ENCODE measurements at regions not wholly inside any gene's neighbourhood (a gene's known extent, or its start where the extent isn't known, plus 50 kb on each side); places are given as distances from the start of the nearest gene placed in this dataset.
A peak's percentile ranks its signal among the peaks of the same experiment; 100 is the strongest.

DNA sequence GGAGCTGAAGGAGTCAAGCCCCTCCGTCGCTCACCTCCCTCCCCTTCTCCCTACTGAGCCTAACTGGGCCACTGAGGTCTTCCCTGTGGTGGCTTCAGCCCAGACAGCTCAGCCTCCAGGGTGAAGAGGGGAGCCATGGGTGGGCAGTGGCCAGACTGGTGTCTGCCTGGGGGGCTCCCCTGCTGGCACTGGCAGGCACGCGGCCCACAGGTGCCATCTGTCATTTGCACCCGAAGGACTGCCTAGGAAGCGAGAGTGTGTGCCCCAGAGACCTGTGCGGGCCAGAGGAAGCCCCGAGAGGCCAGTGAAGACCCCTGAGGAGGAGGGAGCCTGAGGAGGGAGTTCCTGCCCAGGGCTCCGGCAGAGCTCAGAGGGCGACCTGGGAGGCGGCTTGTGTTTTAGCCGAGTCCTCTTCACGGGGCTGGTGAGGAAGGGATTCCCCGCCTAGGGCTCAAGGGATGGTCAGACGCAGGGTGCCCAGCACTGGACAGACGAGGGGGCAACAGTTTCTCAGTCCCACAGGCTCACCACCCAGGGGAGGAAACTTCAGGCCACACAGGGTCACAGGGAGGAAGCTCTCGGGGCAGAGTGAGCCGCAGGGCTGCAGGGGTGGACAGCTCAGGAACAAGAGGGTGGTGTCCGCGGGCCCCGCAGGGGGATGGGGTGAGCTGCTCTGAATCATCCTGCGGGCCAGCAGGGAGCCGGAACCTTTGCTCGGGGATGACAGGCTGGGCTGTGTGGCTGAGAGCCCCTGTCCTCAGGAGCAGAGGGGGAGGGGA, 76.2 kb upstream of the PPP2R2D start:
- ATAC-seq = peak in 1 of 8 donors; percentile 47

DNA sequence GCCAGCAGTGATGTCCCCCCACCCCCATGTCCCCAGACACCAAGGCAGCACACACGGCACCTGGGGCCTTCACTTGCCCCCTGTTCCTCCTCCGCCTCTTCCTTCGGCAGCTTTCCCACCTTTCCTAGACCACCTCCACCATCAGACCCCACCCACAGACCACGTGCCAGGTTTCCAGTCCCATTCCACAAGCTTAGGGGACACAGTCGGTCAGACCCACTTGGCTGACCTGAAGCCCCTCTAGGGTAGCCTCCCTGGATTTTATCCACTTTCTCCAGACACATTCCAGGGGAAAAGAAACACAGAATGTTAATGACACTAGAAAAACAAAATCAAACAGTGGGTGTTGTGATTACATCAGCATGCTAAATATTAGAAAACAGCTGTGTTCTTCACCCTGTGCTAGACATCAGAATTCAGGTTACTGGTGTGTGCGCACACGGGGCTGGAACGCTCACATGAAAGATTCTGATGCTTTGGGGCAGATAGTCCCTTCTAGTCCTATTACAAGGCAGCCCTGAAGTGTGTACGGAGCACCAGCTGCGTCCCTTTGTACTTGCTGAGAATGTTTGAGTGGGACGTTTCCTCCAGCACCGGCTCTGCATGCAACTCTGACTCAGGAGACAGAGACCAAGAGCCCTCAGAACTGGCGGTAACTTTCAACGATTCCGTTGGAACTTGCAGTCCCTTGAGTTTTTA, 75.5 kb upstream of the PPP2R2D start:
- DNase-seq (no peak), ATAC-seq (no peak)
- no peak overlapping the region for H3K27ac ChIP-seq
- H3K36me3 ChIP-seq = no peaks in the 10 kb centered on the region
- intact Hi-C loops (cut with DNase I) = no loop called here
- TF ChIP-seq, protein P1, sequence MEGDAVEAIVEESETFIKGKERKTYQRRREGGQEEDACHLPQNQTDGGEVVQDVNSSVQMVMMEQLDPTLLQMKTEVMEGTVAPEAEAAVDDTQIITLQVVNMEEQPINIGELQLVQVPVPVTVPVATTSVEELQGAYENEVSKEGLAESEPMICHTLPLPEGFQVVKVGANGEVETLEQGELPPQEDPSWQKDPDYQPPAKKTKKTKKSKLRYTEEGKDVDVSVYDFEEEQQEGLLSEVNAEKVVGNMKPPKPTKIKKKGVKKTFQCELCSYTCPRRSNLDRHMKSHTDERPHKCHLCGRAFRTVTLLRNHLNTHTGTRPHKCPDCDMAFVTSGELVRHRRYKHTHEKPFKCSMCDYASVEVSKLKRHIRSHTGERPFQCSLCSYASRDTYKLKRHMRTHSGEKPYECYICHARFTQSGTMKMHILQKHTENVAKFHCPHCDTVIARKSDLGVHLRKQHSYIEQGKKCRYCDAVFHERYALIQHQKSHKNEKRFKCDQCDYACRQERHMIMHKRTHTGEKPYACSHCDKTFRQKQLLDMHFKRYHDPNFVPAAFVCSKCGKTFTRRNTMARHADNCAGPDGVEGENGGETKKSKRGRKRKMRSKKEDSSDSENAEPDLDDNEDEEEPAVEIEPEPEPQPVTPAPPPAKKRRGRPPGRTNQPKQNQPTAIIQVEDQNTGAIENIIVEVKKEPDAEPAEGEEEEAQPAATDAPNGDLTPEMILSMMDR (IDR thresholded peaks at IDR 0.05) = no peak
- WGBS, 2 donors = 40 to 41% methylated on average over 15 of the region's 15 CpGs
- H3K9me3 ChIP-seq = peaks cover 0 to 14% (median 0%) of the 10 kb centered on the region in 11 donors
- no peak overlapping the region for H3K4me3 ChIP-seq
- H3K4me1 ChIP-seq = no peaks in the 10 kb centered on the region
- peaks cover 0 to 52% (median 22%) of the 10 kb centered on the region in 7 donors for H3K27me3 ChIP-seq

More for the DNA sequence above, 76.2 kb upstream of the PPP2R2D start:
- H3K27ac ChIP-seq = no peak overlapping the region
- H3K4me1 ChIP-seq = no peaks in the 10 kb centered on the region
- TF ChIP-seq, protein P1 (IDR thresholded peaks at IDR 0.05) = no peak
- DNase-seq = no peak
- 36 to 40% methylated on average over 24 of the region's 24 CpGs for WGBS, 2 donors
- H3K9me3 ChIP-seq = peaks cover 0 to 14% (median 0%) of the 10 kb centered on the region in 11 donors
- intact Hi-C loops (cut with DNase I) = loop anchor here in 1 of 10 donors (5.0 kb wide), 1 partner anchor 968 kb away; no protein-coding TSS in a partner anchor
- H3K27me3 ChIP-seq = peaks cover 0 to 52% (median 23%) of the 10 kb centered on the region in 7 donors
- no peak overlapping the region for H3K4me3 ChIP-seq
- no peaks in the 10 kb centered on the region for H3K36me3 ChIP-seq

DNA sequence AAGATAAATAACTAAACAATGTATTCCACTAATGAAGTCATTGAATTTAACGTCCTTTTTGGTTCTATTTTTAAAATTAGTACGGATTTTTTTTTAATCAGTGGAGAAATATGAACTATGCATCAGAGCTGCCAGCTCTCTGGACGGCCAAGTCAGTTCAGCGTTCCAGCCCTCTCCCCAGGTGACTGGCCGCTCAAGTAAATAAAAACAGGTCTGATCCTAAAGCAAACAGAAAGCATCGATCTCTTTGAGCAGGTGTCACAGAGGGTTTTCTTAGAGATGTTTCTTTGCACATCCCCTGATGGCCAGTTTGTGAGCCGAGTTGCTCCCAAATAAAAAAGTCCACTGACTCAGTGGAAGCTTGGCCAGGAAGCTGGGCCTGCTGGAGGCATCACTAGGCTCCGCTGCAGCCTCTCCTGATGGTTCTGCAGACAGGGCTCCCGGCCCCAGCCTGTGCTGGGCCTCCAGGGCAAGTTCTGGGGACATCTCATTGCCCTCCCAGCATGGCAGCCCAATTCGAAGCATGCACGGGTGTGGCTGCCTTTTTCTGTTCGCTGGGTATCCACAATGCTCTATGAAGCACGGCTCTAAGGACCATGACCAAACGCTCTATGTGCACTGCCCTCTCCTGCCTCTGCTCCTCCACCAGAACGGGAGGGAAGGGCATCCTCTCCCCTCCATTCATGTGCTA, 74.7 kb upstream of the PPP2R2D start:
- 63 to 68% methylated on average over 15 of the region's 15 CpGs for WGBS, 2 donors
- no peak for DNase-seq
- Histone ChIP-seq H3K27ac (no peak overlapping the region), H3K27me3 (peaks cover 0 to 53% (median 28%) of the 10 kb centered on the region in 7 donors), H3K4me1 (no peaks in the 10 kb centered on the region), H3K36me3 (no peaks in the 10 kb centered on the region), H3K9me3 (peaks cover 0 to 14% (median 0%) of the 10 kb centered on the region in 11 donors), H3K4me3 (no peak overlapping the region)
- TF ChIP-seq, protein P1 (IDR thresholded peaks at IDR 0.05) = no peak
- no peak for ATAC-seq
- intact Hi-C loops (cut with DNase I) = no loop called here

Measured in heart right ventricle (tissue), 16 donors.